ENCODE measurements at regions not wholly inside any gene's neighbourhood (a gene's known extent, or its start where the extent isn't known, plus 50 kb on each side); places are given as distances from the start of the nearest gene placed in this dataset.

DNA sequence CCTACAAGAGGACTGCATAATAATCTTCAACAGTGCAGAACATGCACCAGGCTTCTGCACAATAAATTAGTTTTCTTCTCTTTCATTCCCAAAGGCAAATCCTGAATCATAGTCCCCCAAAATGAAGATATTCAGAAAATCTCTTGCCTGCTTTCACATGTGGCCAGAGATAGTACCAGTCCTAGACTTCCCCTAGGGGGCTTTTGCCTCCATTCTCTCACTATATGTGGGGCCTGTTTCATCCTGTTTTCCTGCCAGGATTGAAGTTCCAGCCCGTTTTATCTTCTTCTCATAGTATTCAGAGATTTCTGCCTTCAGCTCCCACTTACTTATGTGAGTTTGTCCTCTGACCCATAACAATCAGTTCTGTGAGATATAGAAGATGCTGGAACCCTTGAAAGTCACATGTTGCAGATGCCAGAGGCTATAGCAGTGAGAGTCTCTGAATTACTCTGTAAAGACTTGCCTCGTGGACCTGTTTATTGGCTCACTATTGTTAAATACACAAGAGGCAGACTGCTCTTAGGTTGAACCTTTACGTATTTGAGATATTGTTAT is 421.9 kb upstream of the PCDH9 start:
- no peaks in the 10 kb centered on the region for H3K9me3 ChIP-seq
- H3K4me3 ChIP-seq = no peak overlapping the region
- no peak overlapping the region for H3K4me2 ChIP-seq
- H3K9ac ChIP-seq = no peak overlapping the region
- H4K20me1 ChIP-seq = no peaks in the 10 kb centered on the region
- TF ChIP-seq Cebpa-rat (IDR thresholded peaks at IDR 0.05) = no peak
- H3K27ac ChIP-seq = no peak overlapping the region
- 0 out of 2 replicates have a peak, but pooled peaks cover 8% of the 10 kb centered on the region for H3K4me1 ChIP-seq
- no peaks in the 10 kb centered on the region for H3K36me3 ChIP-seq
- no peaks in the 10 kb centered on the region for H3K27me3 ChIP-seq

DNA sequence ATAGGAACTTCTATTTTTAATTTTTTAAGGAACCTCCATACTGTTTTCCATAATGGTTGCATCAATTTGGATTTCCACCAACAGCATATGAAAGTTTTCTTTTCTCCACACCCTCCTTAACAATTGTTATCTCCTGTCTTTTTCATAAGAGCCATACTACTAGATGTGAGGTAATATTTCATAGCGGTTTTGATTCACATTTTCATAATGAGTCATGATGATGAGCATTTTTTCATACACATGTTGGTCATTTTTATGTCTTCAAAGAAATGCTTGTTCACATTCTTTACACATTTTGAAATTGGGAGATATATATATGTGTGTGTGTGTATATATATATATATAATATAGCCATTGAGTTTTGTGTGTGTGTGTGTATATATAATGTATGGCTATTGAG is 420.3 kb upstream of the PCDH9 start:
- Histone ChIP-seq H3K4me1 (0 out of 2 replicates have a peak, but pooled peaks cover 8% of the 10 kb centered on the region), H4K20me1 (no peaks in the 10 kb centered on the region), H3K27me3 (no peaks in the 10 kb centered on the region), H3K36me3 (no peaks in the 10 kb centered on the region), H3K9me3 (no peaks in the 10 kb centered on the region), H3K27ac (no peak overlapping the region), H3K4me2 (no peak overlapping the region), H3K9ac (no peak overlapping the region), H3K4me3 (no peak overlapping the region)
- TF ChIP-seq Cebpa-rat (IDR thresholded peaks at IDR 0.05) = no peak

DNA sequence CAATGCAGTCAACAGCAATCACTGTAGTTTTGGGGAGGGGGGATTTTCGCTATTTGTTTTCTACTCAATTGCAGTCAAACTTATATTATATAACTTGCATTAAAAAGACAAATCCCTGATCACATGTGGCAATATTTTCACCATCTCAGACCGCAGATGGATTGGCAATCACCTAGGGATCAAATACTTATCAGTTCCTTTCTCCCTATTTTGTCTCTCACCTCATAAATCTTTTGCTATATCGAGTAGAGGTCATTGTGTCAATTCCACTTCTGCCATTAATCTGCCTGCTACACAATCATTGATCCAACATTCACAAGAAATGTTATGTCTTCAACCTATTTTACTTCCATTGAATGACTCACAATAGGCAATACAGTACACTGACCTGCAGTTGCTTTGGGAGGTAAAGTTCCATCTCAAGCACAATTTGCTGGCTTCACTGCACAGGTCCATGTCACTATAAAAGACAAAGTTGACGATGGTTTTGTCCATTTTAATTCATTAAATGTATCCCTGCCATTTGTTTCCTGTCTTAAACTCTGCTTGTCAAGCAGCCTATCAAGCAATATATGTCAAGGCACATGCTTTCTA is 415.8 kb upstream of the PCDH9 start:
- Histone ChIP-seq H4K20me1 (no peaks in the 10 kb centered on the region), H3K4me3 (no peak overlapping the region), H3K4me1 (0 out of 2 replicates have a peak, but pooled peaks cover 8% of the 10 kb centered on the region), H3K9ac (no peak overlapping the region), H3K27ac (no peak overlapping the region), H3K4me2 (no peak overlapping the region), H3K27me3 (no peaks in the 10 kb centered on the region), H3K36me3 (no peaks in the 10 kb centered on the region), H3K9me3 (no peaks in the 10 kb centered on the region)
- no peak for TF ChIP-seq Cebpa-rat (IDR thresholded peaks at IDR 0.05)

DNA sequence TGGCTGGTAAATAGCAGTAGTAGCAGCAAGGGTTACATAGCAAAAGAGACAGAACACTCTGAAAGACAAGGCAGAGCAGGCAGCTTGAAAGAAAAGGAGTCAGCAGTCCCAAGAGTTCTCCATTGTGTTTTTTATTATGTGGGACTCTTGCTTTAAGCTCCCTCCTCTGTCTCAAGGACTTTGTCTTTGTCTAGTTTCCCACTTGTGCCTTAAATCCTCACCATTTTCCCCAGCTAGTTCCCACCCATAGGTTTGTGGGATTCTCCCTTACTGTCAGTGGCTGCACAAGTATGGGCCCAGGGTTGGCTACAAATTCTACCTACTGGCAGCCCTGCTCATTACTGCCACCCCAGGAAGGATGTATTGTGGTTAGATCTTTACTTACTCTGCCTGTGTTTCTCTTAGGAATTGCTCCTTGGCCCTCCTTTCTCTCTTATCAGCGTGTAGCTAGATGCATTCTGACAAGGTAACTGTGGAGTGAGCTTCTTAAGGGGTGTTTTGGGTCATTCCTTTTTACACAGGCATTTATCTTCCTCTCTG is 413.4 kb upstream of the PCDH9 start:
- H3K27ac ChIP-seq = no peak overlapping the region
- no peak overlapping the region for H3K4me3 ChIP-seq
- H3K36me3 ChIP-seq = no peaks in the 10 kb centered on the region
- H3K27me3 ChIP-seq = no peaks in the 10 kb centered on the region
- H3K4me1 ChIP-seq = 0 out of 2 replicates have a peak, but pooled peaks cover 8% of the 10 kb centered on the region
- no peak overlapping the region for H3K4me2 ChIP-seq
- H3K9me3 ChIP-seq = no peaks in the 10 kb centered on the region
- TF ChIP-seq Cebpa-rat (IDR thresholded peaks at IDR 0.05) = no peak
- H3K9ac ChIP-seq = no peak overlapping the region
- H4K20me1 ChIP-seq = no peaks in the 10 kb centered on the region

DNA sequence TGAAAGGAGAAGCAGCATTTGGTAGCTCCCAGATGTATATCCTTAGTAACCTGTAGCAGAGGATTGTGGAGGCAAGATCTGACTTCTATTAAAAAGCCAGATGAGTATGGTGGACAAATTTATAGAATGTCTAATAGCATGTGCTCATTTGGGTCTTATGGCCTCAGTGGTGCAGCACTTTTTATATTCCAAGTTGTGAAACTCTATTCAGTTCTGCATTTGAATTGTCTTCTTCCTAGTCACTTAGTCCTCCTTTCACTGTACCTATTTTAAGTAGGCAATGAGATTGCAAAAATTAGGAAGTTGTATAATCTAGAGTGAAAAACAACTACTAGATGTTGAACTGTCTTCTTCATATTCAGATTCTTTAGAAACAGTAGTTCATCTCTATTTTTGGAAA is 412.5 kb upstream of the PCDH9 start:
- H3K9ac ChIP-seq = no peak overlapping the region
- H4K20me1 ChIP-seq = no peaks in the 10 kb centered on the region
- H3K4me2 ChIP-seq = no peak overlapping the region
- no peak overlapping the region for H3K4me3 ChIP-seq
- no peak for TF ChIP-seq Cebpa-rat (IDR thresholded peaks at IDR 0.05)
- no peaks in the 10 kb centered on the region for H3K36me3 ChIP-seq
- H3K4me1 ChIP-seq = no peaks in the 10 kb centered on the region
- no peak overlapping the region for H3K27ac ChIP-seq
- no peaks in the 10 kb centered on the region for H3K9me3 ChIP-seq
- H3K27me3 ChIP-seq = no peaks in the 10 kb centered on the region

DNA sequence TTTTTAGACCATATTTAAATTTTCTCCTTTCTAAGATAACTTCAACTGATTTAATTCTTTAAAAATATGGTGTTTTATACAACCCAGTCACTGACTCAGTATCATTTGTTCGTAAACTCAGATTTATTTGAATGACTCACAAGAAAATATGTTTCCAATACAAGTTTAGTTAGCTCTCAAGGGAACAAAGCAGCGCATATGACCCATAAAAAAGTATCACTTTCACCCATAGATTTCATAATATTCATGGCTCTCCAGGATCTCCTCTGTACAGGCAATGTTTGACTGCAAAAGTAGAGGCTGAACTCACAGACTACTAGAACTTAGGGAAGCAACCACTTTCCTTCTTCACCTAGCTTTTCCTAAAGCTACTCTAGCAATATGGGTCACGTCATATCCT is 405.6 kb upstream of the PCDH9 start:
- no peak overlapping the region for H3K4me2 ChIP-seq
- H3K4me1 ChIP-seq = no peaks in the 10 kb centered on the region
- no peaks in the 10 kb centered on the region for H3K36me3 ChIP-seq
- no peak overlapping the region for H3K9ac ChIP-seq
- H3K4me3 ChIP-seq = no peak overlapping the region
- TF ChIP-seq Cebpa-rat (IDR thresholded peaks at IDR 0.05) = no peak
- no peaks in the 10 kb centered on the region for H3K27me3 ChIP-seq
- H3K27ac ChIP-seq = no peak overlapping the region
- no peaks in the 10 kb centered on the region for H3K9me3 ChIP-seq
- H4K20me1 ChIP-seq = no peaks in the 10 kb centered on the region

DNA sequence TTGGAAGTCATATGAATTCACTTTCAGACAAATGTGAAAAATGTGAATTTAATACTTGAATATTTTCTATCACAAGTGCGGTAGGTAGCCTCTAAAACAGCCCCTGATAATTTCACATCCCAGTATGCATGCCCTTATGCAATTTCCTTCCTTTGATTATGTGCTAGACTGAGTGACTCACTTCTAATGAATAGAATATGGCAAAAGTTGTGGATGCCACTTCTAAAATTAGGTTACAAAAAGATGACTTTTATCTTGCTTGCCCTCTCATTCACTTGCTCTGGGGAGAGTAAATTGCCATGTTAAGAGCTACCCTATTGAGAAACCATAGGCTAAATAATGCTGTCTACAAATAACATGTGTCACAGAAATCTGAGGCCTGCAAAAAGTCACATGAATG is 402.5 kb upstream of the PCDH9 start:
- TF ChIP-seq Cebpa-rat (IDR thresholded peaks at IDR 0.05) = no peak
- Histone ChIP-seq H3K9me3 (no peaks in the 10 kb centered on the region), H3K36me3 (no peaks in the 10 kb centered on the region), H3K9ac (no peak overlapping the region), H3K27me3 (no peaks in the 10 kb centered on the region), H4K20me1 (no peaks in the 10 kb centered on the region), H3K27ac (no peak overlapping the region), H3K4me1 (no peaks in the 10 kb centered on the region), H3K4me2 (no peak overlapping the region), H3K4me3 (no peak overlapping the region)

DNA sequence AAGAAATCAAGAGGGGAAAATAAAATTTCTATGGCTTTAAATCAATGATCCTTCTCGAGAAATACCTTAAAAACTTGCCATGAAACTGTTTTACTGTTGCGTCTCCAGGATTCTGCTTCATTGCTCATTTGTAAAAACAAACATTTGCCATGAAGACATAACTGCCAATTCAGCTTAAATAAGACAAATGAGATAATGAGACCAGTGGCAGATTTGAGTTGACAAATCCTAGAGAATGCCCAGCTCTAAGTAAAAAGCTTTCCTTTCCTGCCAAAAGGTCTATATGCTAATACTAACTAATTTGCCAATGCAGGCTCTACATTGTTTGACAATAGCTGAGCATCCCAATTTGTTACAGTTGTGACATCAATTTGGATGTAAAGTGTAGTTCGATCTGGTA is 400.5 kb upstream of the PCDH9 start:
- Histone ChIP-seq H3K4me1 (no peaks in the 10 kb centered on the region), H3K9me3 (no peaks in the 10 kb centered on the region), H3K9ac (no peak overlapping the region), H3K27ac (no peak overlapping the region), H3K36me3 (no peaks in the 10 kb centered on the region), H3K4me3 (no peak overlapping the region), H4K20me1 (no peaks in the 10 kb centered on the region), H3K4me2 (no peak overlapping the region), H3K27me3 (no peaks in the 10 kb centered on the region)
- TF ChIP-seq Cebpa-rat (IDR thresholded peaks at IDR 0.05) = no peak

DNA sequence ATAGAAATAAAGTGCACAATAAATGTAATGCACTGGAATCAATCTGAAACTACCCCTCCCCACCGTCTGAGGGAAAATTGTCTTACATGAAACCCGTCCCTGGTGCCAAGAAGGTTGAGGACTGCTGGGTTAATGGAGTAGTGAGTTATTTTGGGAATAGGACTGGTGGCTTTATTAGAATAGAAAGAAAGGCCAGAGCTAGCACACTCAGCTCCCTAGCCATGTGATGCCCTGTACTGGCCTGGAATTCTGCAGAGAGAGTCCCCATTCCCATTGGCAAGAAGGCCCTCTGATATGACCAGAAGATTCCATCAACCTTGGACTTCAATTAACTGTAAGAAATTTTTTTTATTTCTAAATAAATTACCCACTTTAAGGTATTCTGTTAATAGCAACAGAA is 393.5 kb upstream of the PCDH9 start:
- no peaks in the 10 kb centered on the region for H4K20me1 ChIP-seq
- no peak overlapping the region for H3K27ac ChIP-seq
- no peaks in the 10 kb centered on the region for H3K36me3 ChIP-seq
- H3K4me1 ChIP-seq = no peaks in the 10 kb centered on the region
- no peaks in the 10 kb centered on the region for H3K9me3 ChIP-seq
- H3K27me3 ChIP-seq = no peaks in the 10 kb centered on the region
- TF ChIP-seq Cebpa-rat (IDR thresholded peaks at IDR 0.05) = no peak
- H3K9ac ChIP-seq = no peak overlapping the region
- no peak overlapping the region for H3K4me3 ChIP-seq
- H3K4me2 ChIP-seq = no peak overlapping the region

DNA sequence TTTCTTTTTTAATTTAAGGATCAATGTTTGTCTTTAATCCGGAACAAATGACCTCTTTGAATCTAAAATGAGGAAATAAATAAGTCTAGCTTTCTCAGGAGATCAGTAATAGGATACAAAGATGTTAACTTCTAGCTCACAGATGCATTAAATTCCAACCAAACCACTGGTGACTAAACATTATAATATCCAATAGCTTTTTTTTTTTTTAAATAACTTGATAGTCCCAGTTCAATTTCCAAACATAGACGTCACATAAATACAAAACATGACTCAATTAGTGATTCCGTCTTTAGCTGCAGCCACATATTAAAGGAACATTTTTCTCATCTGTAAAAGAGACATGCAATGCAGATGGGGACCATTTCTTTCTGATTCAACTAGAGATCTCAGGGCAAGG is 390.5 kb upstream of the PCDH9 start:
- no peak for TF ChIP-seq Cebpa-rat (IDR thresholded peaks at IDR 0.05)
- Histone ChIP-seq H3K4me3 (no peak overlapping the region), H3K4me1 (no peaks in the 10 kb centered on the region), H3K27ac (no peak overlapping the region), H3K27me3 (no peaks in the 10 kb centered on the region), H3K36me3 (no peaks in the 10 kb centered on the region), H3K9me3 (no peaks in the 10 kb centered on the region), H3K4me2 (no peak overlapping the region), H4K20me1 (no peaks in the 10 kb centered on the region), H3K9ac (no peak overlapping the region)
